ENCODE measurements at regions not wholly inside any gene's neighbourhood (a gene's known extent, or its start where the extent isn't known, plus 50 kb on each side); places are given as distances from the start of the nearest gene placed in this dataset.

- H3K4me1 Mint-ChIP-seq (ENCODE audit: low read depth), result no peaks in the 10 kb centered on the region
- ATAC-seq, result no peak
- intact Hi-C loops (cut with micrococcal nuclease), result no loop called here
- no peaks in the 10 kb centered on the region for H3K27me3 Mint-ChIP-seq
- no peaks in the 10 kb centered on the region for H3K9me3 Mint-ChIP-seq
- ChIA-PET POLR2A (no interaction called here), CTCF (no interaction called here)
- TF ChIP-seq, protein P1, sequence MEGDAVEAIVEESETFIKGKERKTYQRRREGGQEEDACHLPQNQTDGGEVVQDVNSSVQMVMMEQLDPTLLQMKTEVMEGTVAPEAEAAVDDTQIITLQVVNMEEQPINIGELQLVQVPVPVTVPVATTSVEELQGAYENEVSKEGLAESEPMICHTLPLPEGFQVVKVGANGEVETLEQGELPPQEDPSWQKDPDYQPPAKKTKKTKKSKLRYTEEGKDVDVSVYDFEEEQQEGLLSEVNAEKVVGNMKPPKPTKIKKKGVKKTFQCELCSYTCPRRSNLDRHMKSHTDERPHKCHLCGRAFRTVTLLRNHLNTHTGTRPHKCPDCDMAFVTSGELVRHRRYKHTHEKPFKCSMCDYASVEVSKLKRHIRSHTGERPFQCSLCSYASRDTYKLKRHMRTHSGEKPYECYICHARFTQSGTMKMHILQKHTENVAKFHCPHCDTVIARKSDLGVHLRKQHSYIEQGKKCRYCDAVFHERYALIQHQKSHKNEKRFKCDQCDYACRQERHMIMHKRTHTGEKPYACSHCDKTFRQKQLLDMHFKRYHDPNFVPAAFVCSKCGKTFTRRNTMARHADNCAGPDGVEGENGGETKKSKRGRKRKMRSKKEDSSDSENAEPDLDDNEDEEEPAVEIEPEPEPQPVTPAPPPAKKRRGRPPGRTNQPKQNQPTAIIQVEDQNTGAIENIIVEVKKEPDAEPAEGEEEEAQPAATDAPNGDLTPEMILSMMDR (IDR thresholded peaks at IDR 0.05), result no peak
- H3K36me3 Mint-ChIP-seq (ENCODE audit: low read depth), result no peaks in the 10 kb centered on the region
- no peak overlapping the region for H3K4me3 Mint-ChIP-seq
- no peak overlapping the region for H3K27ac Mint-ChIP-seq
- no peak for DNase-seq
These were observed 591.0 kb upstream of the SETBP1 start for GRCh38 chr18:44089732-44090131.

DNA sequence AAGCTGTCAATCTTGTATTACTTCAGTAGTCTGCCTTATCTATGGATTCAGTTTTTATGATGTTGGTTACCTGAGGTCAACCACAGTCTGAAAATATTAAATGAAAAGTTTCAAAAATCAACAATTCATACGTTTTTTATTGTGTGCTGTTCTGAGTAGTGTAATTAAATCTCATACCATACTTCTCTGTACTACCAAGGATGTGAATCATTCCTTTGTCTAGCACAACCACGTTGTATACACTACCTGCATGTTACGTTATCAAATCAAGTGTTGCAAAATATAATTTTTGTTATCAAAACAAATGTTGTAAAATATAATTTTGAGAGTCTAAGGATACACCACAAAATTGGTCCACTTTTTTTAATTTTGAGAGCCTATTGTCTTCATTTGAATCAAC lies 590.2 kb upstream of the SETBP1 start:
- peaks cover 4% of the 10 kb centered on the region for H3K9me3 Mint-ChIP-seq
- no peak overlapping the region for H3K27ac Mint-ChIP-seq

DNA sequence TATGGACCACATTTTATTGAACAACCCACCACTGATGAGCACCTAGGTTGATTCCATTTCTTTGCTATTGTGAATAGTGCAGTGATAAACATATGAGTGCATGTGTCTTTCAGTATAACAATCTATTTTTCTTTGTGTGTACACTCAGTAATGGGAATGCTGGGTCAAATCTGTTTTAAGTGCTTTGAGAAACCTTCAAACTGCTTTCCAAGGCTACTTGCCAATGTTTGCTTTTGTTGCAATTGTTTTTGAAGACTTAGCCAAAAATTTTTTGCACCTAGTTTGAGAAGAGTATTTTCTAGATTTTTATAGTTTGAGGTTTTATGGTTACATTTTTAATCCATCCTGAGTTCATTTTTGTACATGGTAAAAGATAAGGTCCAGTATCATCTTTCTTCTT lies 587.4 kb upstream of the SETBP1 start:
- Mint-ChIP-seq H3K4me3 (no peak overlapping the region), H3K4me1 (ENCODE audit: low read depth) (peaks cover 5% of the 10 kb centered on the region), H3K9me3 (peaks cover 9% of the 10 kb centered on the region), H3K36me3 (ENCODE audit: low read depth) (no peaks in the 10 kb centered on the region), H3K27me3 (no peaks in the 10 kb centered on the region), H3K27ac (no peak overlapping the region)
- DNase-seq (no peak), ATAC-seq (no peak)
- intact Hi-C loops (cut with micrococcal nuclease), result no loop called here
- TF ChIP-seq, protein P1 (IDR thresholded peaks at IDR 0.05), result no peak
- CTCF ChIA-PET, result no interaction called here
- POLR2A ChIA-PET, result no interaction called here

More for the DNA sequence above, 590.2 kb upstream of the SETBP1 start:
- no peak for DNase-seq
- ChIA-PET CTCF (no interaction called here), POLR2A (no interaction called here)
- intact Hi-C loops (cut with micrococcal nuclease), result no loop called here
- Mint-ChIP-seq H3K4me1 (ENCODE audit: low read depth) (no peaks in the 10 kb centered on the region), H3K4me3 (no peak overlapping the region), H3K27me3 (no peaks in the 10 kb centered on the region), H3K36me3 (ENCODE audit: low read depth) (no peaks in the 10 kb centered on the region)
- no peak for ATAC-seq
- TF ChIP-seq, protein P1 (IDR thresholded peaks at IDR 0.05), result no peak

GRCh38 chr18:44096016-44096415 lies 584.7 kb upstream of the SETBP1 start:
- intact Hi-C loops (cut with micrococcal nuclease), result no loop called here
- ChIA-PET CTCF (no interaction called here), POLR2A (no interaction called here)
- Mint-ChIP-seq H3K27me3 (peaks cover 1% of the 10 kb centered on the region), H3K36me3 (ENCODE audit: low read depth) (no peaks in the 10 kb centered on the region), H3K4me3 (no peak overlapping the region), H3K4me1 (ENCODE audit: low read depth) (peaks cover 5% of the 10 kb centered on the region), H3K27ac (no peak overlapping the region), H3K9me3 (peaks cover 10% of the 10 kb centered on the region)
- no peak for ATAC-seq
- DNase-seq, result no peak
- TF ChIP-seq, protein P1 (IDR thresholded peaks at IDR 0.05), result no peak

- Mint-ChIP-seq H3K27ac (no peak overlapping the region), H3K4me3 (no peak overlapping the region), H3K9me3 (peaks cover 10% of the 10 kb centered on the region), H3K36me3 (ENCODE audit: low read depth) (no peaks in the 10 kb centered on the region), H3K4me1 (ENCODE audit: low read depth) (peaks cover 5% of the 10 kb centered on the region), H3K27me3 (peaks cover 1% of the 10 kb centered on the region)
- DNase-seq, result no peak
- TF ChIP-seq, protein P1 (IDR thresholded peaks at IDR 0.05), result no peak
- no peak for ATAC-seq
- intact Hi-C loops (cut with micrococcal nuclease), result no loop called here
- CTCF ChIA-PET, result no interaction called here
- POLR2A ChIA-PET, result no interaction called here
These were observed 582.1 kb upstream of the SETBP1 start for GRCh38 chr18:44098551-44099098.

Data from activated CD8-positive, alpha-beta T cell treated with anti-CD3 and anti-CD28 coated beads for 36 hours (primary cell).